Mesenchymal stem cell (in vitro differentiated cells and primary cell): ENCODE measurements at regions not wholly inside any gene's neighbourhood (a gene's known extent, or its start where the extent isn't known, plus 50 kb on each side); places are given as distances from the start of the nearest gene placed in this dataset.
"Not testable (repeated sequence)": the region's sequence is repeated elsewhere in the genome, so short reads cannot be mapped to it uniquely, and the experiment has no call there.

ENCODE experiments used
- DNase-seq: peaks from one replicate; pipeline ENCODE4 v3.0.0-alpha.2; 2013
- H2AFZ ChIP-seq: one replicate; pipeline ENCODE4 v1.6.1; 2013; ENCODE audit warnings: low read depth, mild to moderate bottlenecking, control low read depth, inconsistent platforms, low read length, moderate library complexity
- H2AK5ac ChIP-seq: 2 replicates; pipeline ENCODE4 v1.6.1; 2013; ENCODE audit warnings: low read length, moderate library complexity, mild to moderate bottlenecking, inconsistent platforms; ENCODE audit not compliant: severe bottlenecking
- H2BK120ac ChIP-seq: one replicate; pipeline ENCODE4 v1.6.1; 2013; ENCODE audit warnings: low read depth, mild to moderate bottlenecking, inconsistent platforms, low read length, moderate library complexity
- H2BK12ac ChIP-seq, 2 experiments: one replicate each; pipeline ENCODE4 v1.6.1; 2013; ENCODE audit warnings: inconsistent platforms in 2 of 2, low read length in 2 of 2, mild to moderate bottlenecking in 2 of 2, moderate library complexity in 2 of 2, control low read depth in 1 of 2
- H2BK15ac ChIP-seq: one replicate; pipeline ENCODE4 v1.6.1; 2013; ENCODE audit warnings: mild to moderate bottlenecking, low read depth, inconsistent platforms; ENCODE audit not compliant: poor library complexity, severe bottlenecking
- H2BK5ac ChIP-seq: 2 replicates; pipeline ENCODE4 v1.6.1; 2013; ENCODE audit warnings: low read depth, mild to moderate bottlenecking, low read length, control low read depth, inconsistent platforms; ENCODE audit not compliant: poor library complexity, severe bottlenecking
- H3K14ac ChIP-seq, 2 experiments: one replicate each; pipeline ENCODE4 v1.6.1; 2013; ENCODE audit warnings: inconsistent platforms in 2 of 2, low read length in 2 of 2, control low read depth in 1 of 2, mild to moderate bottlenecking in 1 of 2, moderate library complexity in 1 of 2
- H3K18ac ChIP-seq, 2 experiments: one replicate each; pipeline ENCODE4 v1.6.1; 2013; ENCODE audit warnings: inconsistent platforms in 2 of 2, low read length in 2 of 2, control low read depth in 1 of 2, low read depth in 1 of 2, mild to moderate bottlenecking in 1 of 2
- H3K23ac ChIP-seq, 2 experiments: one replicate each; pipeline ENCODE4 v1.6.1; 2013; ENCODE audit warnings: inconsistent platforms in 2 of 2, low read length in 2 of 2, mild to moderate bottlenecking in 2 of 2, moderate library complexity in 2 of 2, control low read depth in 1 of 2
- H3K27ac ChIP-seq: 2 replicates; pipeline ENCODE4 v1.5.1; 2013; ENCODE audit warnings: mild to moderate bottlenecking, moderate library complexity, low read length, control low read depth, inconsistent platforms; ENCODE audit not compliant: poor library complexity, severe bottlenecking
- H3K27me3 ChIP-seq, 2 experiments: 2 replicates each; pipeline versions ENCODE4 v1.6.1 to v1.7.0; 2013; ENCODE audit warnings: low read length in 2 of 2, mild to moderate bottlenecking in 2 of 2, moderate library complexity in 2 of 2, control low read depth in 1 of 2, inconsistent platforms in 1 of 2; ENCODE audit not compliant: control insufficient read depth in 1 of 2, insufficient read depth in 1 of 2
- H3K36me3 ChIP-seq, 2 experiments: 2 replicates each; pipeline versions ENCODE4 v1.6.1 to v1.7.0; 2013; ENCODE audit warnings: low read length in 2 of 2, control low read depth in 1 of 2, inconsistent platforms in 1 of 2, low read depth in 1 of 2, mild to moderate bottlenecking in 1 of 2; ENCODE audit not compliant: insufficient read depth in 2 of 2, control insufficient read depth in 1 of 2
- H3K4ac ChIP-seq, 2 experiments: one replicate each; pipeline ENCODE4 v1.6.1; 2013; ENCODE audit warnings: inconsistent platforms in 2 of 2, low read length in 2 of 2, mild to moderate bottlenecking in 2 of 2, moderate library complexity in 2 of 2, control low read depth in 1 of 2, low read depth in 1 of 2
- H3K4me1 ChIP-seq: 2 replicates; pipeline ENCODE4 v1.6.1; 2013; ENCODE audit warnings: low read depth, low read length, control low read depth; ENCODE audit not compliant: control insufficient read depth, insufficient read depth
- H3K4me2 ChIP-seq: 2 replicates; pipeline ENCODE4 v1.6.1; 2013; ENCODE audit warnings: low read length, mild to moderate bottlenecking, inconsistent platforms; ENCODE audit not compliant: poor library complexity, severe bottlenecking
- H3K4me3 ChIP-seq, 2 experiments: 2 replicates each; pipeline versions ENCODE4 v1.5.1 to v1.7.0; 2013; ENCODE audit warnings: low read length in 2 of 2, mild to moderate bottlenecking in 2 of 2, control low read depth in 1 of 2, low read depth in 1 of 2; ENCODE audit not compliant: insufficient read depth in 1 of 2
- H3K79me1 ChIP-seq: replicated peaks from 2 replicates; pipeline ENCODE4 v1.6.1; 2013; ENCODE audit warnings: mild to moderate bottlenecking, control low read depth, low read length, inconsistent platforms; ENCODE audit not compliant: poor library complexity, severe bottlenecking
- H3K9ac ChIP-seq: 2 replicates; pipeline ENCODE4 v1.7.0; 2013; ENCODE audit warnings: mild to moderate bottlenecking, low read length, moderate library complexity
- H3K9me3 ChIP-seq: 2 replicates; pipeline ENCODE4 v1.7.0; 2013; ENCODE audit warnings: mild to moderate bottlenecking, low read length; ENCODE audit not compliant: control insufficient read depth
- H4K8ac ChIP-seq: one replicate; pipeline ENCODE4 v1.6.1; 2013; ENCODE audit warnings: inconsistent platforms, mild to moderate bottlenecking, low read length, moderate library complexity
- H4K91ac ChIP-seq: one replicate; pipeline ENCODE4 v1.6.1; 2013; ENCODE audit warnings: mild to moderate bottlenecking, low read length, inconsistent platforms
- WGBS: methylation state at CpG from one replicate; pipeline ENCODE4 v1.1.7; 2013; ENCODE audit warnings: mixed read lengths; 5-methylcytosine and 5-hydroxymethylcytosine counted together

DNA sequence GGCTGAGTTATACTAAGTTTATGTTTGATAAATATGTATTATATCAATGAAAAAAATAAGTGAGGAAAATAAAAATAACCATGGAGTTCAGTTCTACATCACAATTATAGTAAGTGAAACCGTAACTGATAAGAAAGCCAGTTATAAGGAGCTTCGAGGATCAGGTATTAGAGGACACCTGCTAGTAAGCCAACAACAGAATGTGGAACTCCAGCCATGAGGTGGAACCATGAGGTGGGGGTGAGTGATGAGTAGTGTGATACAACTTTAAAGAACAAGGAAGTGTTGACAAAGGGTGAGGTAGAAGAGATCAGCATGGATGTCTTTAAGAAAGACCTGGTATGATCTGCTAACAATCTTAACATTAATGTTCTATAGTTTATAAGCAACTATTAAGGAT lies 452.9 kb downstream of the GUCY1A2 start:
- H4K8ac ChIP-seq, result no peak overlapping the region
- no peak overlapping the region for H2BK12ac ChIP-seq
- H2BK5ac ChIP-seq, result no peak overlapping the region
- no peak overlapping the region for H3K4me2 ChIP-seq
- no peak overlapping the region for H2BK120ac ChIP-seq
- no peak overlapping the region for H3K9ac ChIP-seq
- no peak overlapping the region for H3K18ac ChIP-seq
- H2AK5ac ChIP-seq, result no peak overlapping the region
- H3K27me3 ChIP-seq, result no peaks in the 10 kb centered on the region
- no peak overlapping the region for H2BK15ac ChIP-seq
- H3K27ac ChIP-seq, result no peak overlapping the region
- no peaks in the 10 kb centered on the region for H3K36me3 ChIP-seq
- H3K4ac ChIP-seq, result no peak overlapping the region
- no peaks in the 10 kb centered on the region for H3K9me3 ChIP-seq
- no peak for DNase-seq
- H4K91ac ChIP-seq, result no peak overlapping the region
- no peak overlapping the region for H3K23ac ChIP-seq
- H3K14ac ChIP-seq, result no peak overlapping the region
- WGBS, result 98% methylated on average over 2 of the region's 2 CpGs
- no peak overlapping the region for H2AFZ ChIP-seq
- no peaks in the 10 kb centered on the region for H3K79me1 ChIP-seq
- no peaks in the 10 kb centered on the region for H3K4me1 ChIP-seq
- no peak overlapping the region for H3K4me3 ChIP-seq

DNA sequence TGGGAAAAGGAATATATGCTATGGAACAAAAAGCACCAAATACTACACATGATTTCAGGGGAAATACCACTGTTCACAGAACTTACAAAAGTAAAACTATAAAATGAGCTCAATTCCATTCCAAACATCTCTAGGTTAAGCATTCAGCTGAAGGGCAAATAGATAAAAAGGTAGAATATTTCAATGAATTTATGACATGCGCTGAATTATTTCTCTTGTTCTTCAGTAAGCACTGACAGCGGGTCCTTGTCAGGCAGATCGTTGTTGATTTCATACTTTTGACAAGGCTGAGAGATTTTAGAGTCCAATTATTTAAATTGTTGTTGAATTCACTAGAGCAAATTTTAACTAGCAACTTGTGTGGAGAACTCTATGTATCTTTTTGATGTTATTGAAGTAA lies 449.6 kb downstream of the GUCY1A2 start:
- no peak overlapping the region for H3K9ac ChIP-seq
- H2AFZ ChIP-seq, result no peak overlapping the region
- no peak overlapping the region for H3K4me2 ChIP-seq
- H3K9me3 ChIP-seq, result peaks cover 4% of the 10 kb centered on the region
- H2BK15ac ChIP-seq, result no peak overlapping the region
- H3K4me1 ChIP-seq, result no peaks in the 10 kb centered on the region
- H3K79me1 ChIP-seq, result no peaks in the 10 kb centered on the region
- H3K4ac ChIP-seq, result no peak overlapping the region
- H2BK120ac ChIP-seq, result no peak overlapping the region
- H3K18ac ChIP-seq, result no peak overlapping the region
- no peak overlapping the region for H2AK5ac ChIP-seq
- no peaks in the 10 kb centered on the region for H3K36me3 ChIP-seq
- no peak for DNase-seq
- H3K14ac ChIP-seq, result no peak overlapping the region
- no peak overlapping the region for H4K91ac ChIP-seq
- no peaks in the 10 kb centered on the region for H3K27me3 ChIP-seq
- no peak overlapping the region for H3K4me3 ChIP-seq
- no peak overlapping the region for H3K23ac ChIP-seq
- no peak overlapping the region for H3K27ac ChIP-seq
- no peak overlapping the region for H2BK12ac ChIP-seq
- H2BK5ac ChIP-seq, result no peak overlapping the region
- WGBS, result 97% methylated on average over 3 of the region's 3 CpGs
- no peak overlapping the region for H4K8ac ChIP-seq

DNA sequence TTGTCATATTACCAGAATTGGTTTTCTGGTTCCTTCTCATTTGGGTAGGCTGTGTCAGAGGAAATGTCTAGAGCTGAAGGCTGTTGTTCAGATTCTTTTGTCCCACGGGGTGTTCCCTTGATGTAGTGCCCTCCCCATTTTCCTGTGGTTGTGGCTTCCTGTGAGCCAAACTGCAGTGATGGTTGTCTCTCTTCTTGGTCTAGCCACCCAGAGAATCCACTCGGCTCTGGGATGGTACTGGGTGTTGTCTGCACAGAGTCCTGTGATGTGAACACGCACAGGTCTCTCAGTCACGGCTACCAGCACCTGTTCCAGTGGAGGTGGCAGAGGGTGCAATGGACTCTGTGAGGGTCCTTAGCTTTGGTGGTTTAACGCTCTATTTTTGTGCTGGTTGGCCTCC lies 440.9 kb downstream of the GUCY1A2 start:
- not testable (repeated sequence) for H2AFZ ChIP-seq, H2AK5ac ChIP-seq, H4K91ac ChIP-seq, H3K9ac ChIP-seq, H3K4ac ChIP-seq, H2BK120ac ChIP-seq, H2BK12ac ChIP-seq, H3K4me3 ChIP-seq, H3K14ac ChIP-seq, H3K4me2 ChIP-seq, H2BK5ac ChIP-seq, H3K36me3 ChIP-seq, DNase-seq, H4K8ac ChIP-seq, H2BK15ac ChIP-seq, H3K27me3 ChIP-seq, H3K18ac ChIP-seq, H3K4me1 ChIP-seq, H3K79me1 ChIP-seq, H3K23ac ChIP-seq, H3K9me3 ChIP-seq, H3K27ac ChIP-seq
- 98% methylated on average over 5 of the region's 5 CpGs for WGBS

DNA sequence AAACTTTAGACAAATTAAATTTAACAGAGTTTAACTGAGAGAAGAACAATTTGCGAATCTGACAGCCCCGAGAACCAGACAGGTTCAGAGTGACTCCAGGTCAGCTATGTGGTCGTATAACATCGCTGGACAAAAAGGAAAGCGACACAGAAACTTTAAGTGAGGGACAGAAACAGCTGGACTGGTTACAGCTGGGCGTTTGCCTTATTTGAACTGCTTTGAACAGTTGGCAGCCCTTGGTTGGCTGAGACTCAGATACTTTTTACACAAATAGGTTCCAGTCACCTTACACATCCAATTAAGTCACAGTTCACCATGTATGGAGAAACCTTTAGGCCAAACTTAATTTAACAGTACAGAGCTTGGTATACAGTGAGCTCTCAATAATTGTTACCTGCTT lies 436.9 kb downstream of the GUCY1A2 start:
- Histone ChIP-seq H3K27ac (no peak overlapping the region), H3K4me3 (no peak overlapping the region), H2AK5ac (no peak overlapping the region), H2BK15ac (no peak overlapping the region), H4K8ac (no peak overlapping the region), H3K9me3 (peaks cover 4% of the 10 kb centered on the region), H3K4me2 (no peak overlapping the region), H2BK5ac (no peak overlapping the region), H3K4me1 (no peaks in the 10 kb centered on the region), H4K91ac (no peak overlapping the region), H3K27me3 (no peaks in the 10 kb centered on the region), H2BK120ac (no peak overlapping the region), H3K4ac (no peak overlapping the region), H2AFZ (no peak overlapping the region), H3K36me3 (no peaks in the 10 kb centered on the region), H3K79me1 (no peaks in the 10 kb centered on the region), H2BK12ac (no peak overlapping the region), H3K14ac (no peak overlapping the region), H3K23ac (no peak overlapping the region), H3K9ac (no peak overlapping the region), H3K18ac (no peak overlapping the region)
- no peak for DNase-seq
- WGBS, result 82% methylated on average over 6 of the region's 6 CpGs
